Mesendoderm (in vitro differentiated cells): ENCODE measurements at regions not wholly inside any gene's neighbourhood (a gene's known extent, or its start where the extent isn't known, plus 50 kb on each side); places are given as distances from the start of the nearest gene placed in this dataset.
A peak's percentile ranks its signal among the peaks of the same experiment; 100 is the strongest.

Experiments used
- DNase-seq: peaks from one replicate; pipeline ENCODE4 v3.0.0; 2013
- H2AK5ac ChIP-seq: 2 replicates; pipeline ENCODE4 v1.6.1; 2013; ENCODE audit warnings: low read length, inconsistent platforms
- H2BK120ac ChIP-seq: 2 replicates; pipeline ENCODE4 v1.6.1; 2013; ENCODE audit warnings: low read depth, mild to moderate bottlenecking, low read length, moderate library complexity, mixed read lengths
- H2BK15ac ChIP-seq: replicated peaks from 2 replicates; pipeline ENCODE4 v1.6.1; 2013; ENCODE audit warnings: low read depth, mild to moderate bottlenecking, moderate library complexity
- H2BK5ac ChIP-seq: 2 replicates; pipeline ENCODE4 v1.6.1; 2013; ENCODE audit warnings: low read length, inconsistent platforms
- H3K18ac ChIP-seq: 2 replicates; pipeline ENCODE4 v1.6.1; 2013; ENCODE audit warnings: mild to moderate bottlenecking, low read length, mixed read lengths
- H3K23ac ChIP-seq: one replicate; pipeline ENCODE4 v1.6.1; 2013; ENCODE audit warnings: low read length
- H3K27ac ChIP-seq: 2 replicates; pipeline ENCODE4 v1.5.1; 2013; ENCODE audit warnings: low read depth, mild to moderate bottlenecking, inconsistent platforms, low read length, moderate library complexity
- H3K27me3 ChIP-seq: 2 replicates; pipeline ENCODE4 v1.6.1; 2013; ENCODE audit warnings: low read length, control low read depth, mild to moderate bottlenecking, inconsistent platforms; ENCODE audit not compliant: insufficient read depth, poor library complexity
- H3K36me3 ChIP-seq: 2 replicates; pipeline ENCODE4 v1.6.1; 2013; ENCODE audit warnings: low read length, inconsistent platforms; ENCODE audit not compliant: control insufficient read depth, insufficient read depth
- H3K4ac ChIP-seq: one replicate; pipeline ENCODE4 v1.6.1; 2013; ENCODE audit warnings: low read depth, mild to moderate bottlenecking, low read length, moderate library complexity
- H3K4me1 ChIP-seq: 2 replicates; pipeline ENCODE4 v1.6.1; 2013; ENCODE audit warnings: low read depth, low read length, inconsistent platforms; ENCODE audit not compliant: control insufficient read depth
- H3K4me2 ChIP-seq: 2 replicates; pipeline ENCODE4 v1.6.1; 2013; ENCODE audit warnings: low read length
- H3K4me3 ChIP-seq: 2 replicates; pipeline ENCODE4 v1.5.1; 2013; ENCODE audit warnings: mild to moderate bottlenecking, low read length
- H3K56ac ChIP-seq: one replicate; pipeline ENCODE4 v1.6.1; 2013; ENCODE audit warnings: low read length
- H3K79me1 ChIP-seq: 2 replicates; pipeline ENCODE4 v1.6.1; 2013; ENCODE audit warnings: low read length, inconsistent platforms
- H3K79me2 ChIP-seq: 2 replicates; pipeline ENCODE4 v1.6.1; 2013; ENCODE audit warnings: mild to moderate bottlenecking, low read length; ENCODE audit not compliant: control insufficient read depth, insufficient read depth
- H3K9ac ChIP-seq: 2 replicates; pipeline ENCODE4 v1.6.1; 2013; ENCODE audit warnings: low read length, inconsistent platforms
- H4K5ac ChIP-seq: one replicate; pipeline ENCODE4 v1.6.1; 2013; ENCODE audit warnings: low read length
- H4K8ac ChIP-seq: one replicate; pipeline ENCODE4 v1.6.1; 2013; ENCODE audit warnings: low read depth, mild to moderate bottlenecking, control low read depth, low read length, moderate library complexity
- WGBS: extraction: QIAGEN DNeasy Blood & Tissue Kit; methylation state at CpG from one replicate; pipeline ENCODE4 v1.1.7; 2013; ENCODE audit warnings: low lambda C conversion rate, missing lambda C conversion rate; ENCODE audit not compliant: insufficient coverage; ENCODE audit errors: extremely low coverage; 5-methylcytosine and 5-hydroxymethylcytosine counted together

- H2AK5ac ChIP-seq, result no peak overlapping the region
- H3K18ac ChIP-seq, result no peak overlapping the region
- DNase-seq, result no peak
- H3K56ac ChIP-seq, result no peak overlapping the region
- H2BK15ac ChIP-seq, result no peak overlapping the region
- WGBS, result no CpG with 5 or more reads among the region's 22 CpGs
- H3K27me3 ChIP-seq, result no peaks in the 10 kb centered on the region
- no peak overlapping the region for H2BK5ac ChIP-seq
- no peak overlapping the region for H3K4me3 ChIP-seq
- no peak overlapping the region for H2BK120ac ChIP-seq
- H3K9ac ChIP-seq, result no peak overlapping the region
- H4K8ac ChIP-seq, result no peak overlapping the region
- no peaks in the 10 kb centered on the region for H3K79me1 ChIP-seq
- no peaks in the 10 kb centered on the region for H3K79me2 ChIP-seq
- H3K4me2 ChIP-seq, result no peak overlapping the region
- H3K4me1 ChIP-seq, result no peaks in the 10 kb centered on the region
- H3K23ac ChIP-seq, result no peak overlapping the region
- no peak overlapping the region for H3K4ac ChIP-seq
- no peaks in the 10 kb centered on the region for H3K36me3 ChIP-seq
- no peak overlapping the region for H4K5ac ChIP-seq
- no peak overlapping the region for H3K27ac ChIP-seq
Measured at GRCh38 chr11:128341280-128342248, 245.8 kb downstream of the ETS1 start.

GRCh38 chr11:128339792-128340191 is 247.6 kb downstream of the ETS1 start:
- H3K4me2 ChIP-seq, result no peak overlapping the region
- no peaks in the 10 kb centered on the region for H3K27me3 ChIP-seq
- H3K27ac ChIP-seq, result no peak overlapping the region
- no peaks in the 10 kb centered on the region for H3K36me3 ChIP-seq
- H2AK5ac ChIP-seq, result no peak overlapping the region
- H2BK120ac ChIP-seq, result no peak overlapping the region
- no peaks in the 10 kb centered on the region for H3K79me1 ChIP-seq
- no peak overlapping the region for H3K18ac ChIP-seq
- no peak overlapping the region for H2BK5ac ChIP-seq
- no peaks in the 10 kb centered on the region for H3K4me1 ChIP-seq
- no peaks in the 10 kb centered on the region for H3K79me2 ChIP-seq
- H3K4ac ChIP-seq, result no peak overlapping the region
- no peak overlapping the region for H3K4me3 ChIP-seq
- no peak overlapping the region for H2BK15ac ChIP-seq
- no peak overlapping the region for H4K8ac ChIP-seq
- no peak overlapping the region for H3K23ac ChIP-seq
- H4K5ac ChIP-seq, result no peak overlapping the region
- no CpG with 5 or more reads among the region's 6 CpGs for WGBS
- no peak overlapping the region for H3K9ac ChIP-seq
- no peak overlapping the region for H3K56ac ChIP-seq
- no peak for DNase-seq

GRCh38 chr11:128338811-128339210 is 248.5 kb downstream of the ETS1 start:
- no peaks in the 10 kb centered on the region for H3K36me3 ChIP-seq
- no peak overlapping the region for H2BK5ac ChIP-seq
- WGBS, result no CpG with 5 or more reads among the region's 3 CpGs
- H3K9ac ChIP-seq, result no peak overlapping the region
- no peaks in the 10 kb centered on the region for H3K4me1 ChIP-seq
- no peak overlapping the region for H3K18ac ChIP-seq
- no peak overlapping the region for H2BK120ac ChIP-seq
- no peak overlapping the region for H3K4me2 ChIP-seq
- H3K4ac ChIP-seq, result no peak overlapping the region
- H4K5ac ChIP-seq, result no peak overlapping the region
- H2AK5ac ChIP-seq, result no peak overlapping the region
- H4K8ac ChIP-seq, result no peak overlapping the region
- no peak overlapping the region for H3K56ac ChIP-seq
- no peak overlapping the region for H2BK15ac ChIP-seq
- H3K23ac ChIP-seq, result no peak overlapping the region
- H3K27me3 ChIP-seq, result no peaks in the 10 kb centered on the region
- H3K79me2 ChIP-seq, result no peaks in the 10 kb centered on the region
- no peaks in the 10 kb centered on the region for H3K79me1 ChIP-seq
- no peak overlapping the region for H3K4me3 ChIP-seq
- H3K27ac ChIP-seq, result no peak overlapping the region
- no peak for DNase-seq

- H3K79me1 ChIP-seq, result no peaks in the 10 kb centered on the region
Measured at GRCh38 chr11:128336203-128336602, 251.2 kb downstream of the ETS1 start.

GRCh38 chr11:128335729-128336128 is 251.6 kb downstream of the ETS1 start:
- no peak overlapping the region for H2BK15ac ChIP-seq
- H3K4me2 ChIP-seq, result no peak overlapping the region
- H3K18ac ChIP-seq, result no peak overlapping the region
- H3K23ac ChIP-seq, result no peak overlapping the region
- no peak overlapping the region for H3K27ac ChIP-seq
- no peaks in the 10 kb centered on the region for H3K79me1 ChIP-seq
- no peak overlapping the region for H3K9ac ChIP-seq
- no peaks in the 10 kb centered on the region for H3K4me1 ChIP-seq
- H2AK5ac ChIP-seq, result no peak overlapping the region
- H2BK5ac ChIP-seq, result no peak overlapping the region
- no peak overlapping the region for H3K56ac ChIP-seq
- no peaks in the 10 kb centered on the region for H3K36me3 ChIP-seq
- no CpG with 5 or more reads among the region's 10 CpGs for WGBS
- no peak overlapping the region for H2BK120ac ChIP-seq
- H3K4ac ChIP-seq, result no peak overlapping the region
- no peak overlapping the region for H4K5ac ChIP-seq
- no peak for DNase-seq
- H3K4me3 ChIP-seq, result no peak overlapping the region
- no peaks in the 10 kb centered on the region for H3K27me3 ChIP-seq
- H3K79me2 ChIP-seq, result no peaks in the 10 kb centered on the region
- H4K8ac ChIP-seq, result no peak overlapping the region

More at GRCh38 chr11:128336203-128336602, 251.2 kb downstream of the ETS1 start:
- Histone ChIP-seq H3K4me2 (no peak overlapping the region), H3K27ac (no peak overlapping the region), H3K9ac (no peak overlapping the region), H3K18ac (no peak overlapping the region), H4K5ac (no peak overlapping the region), H2BK120ac (no peak overlapping the region), H2AK5ac (no peak overlapping the region), H3K4me1 (no peaks in the 10 kb centered on the region), H3K27me3 (no peaks in the 10 kb centered on the region), H2BK5ac (no peak overlapping the region), H3K56ac (no peak overlapping the region), H3K79me2 (no peaks in the 10 kb centered on the region), H3K36me3 (no peaks in the 10 kb centered on the region), H3K4me3 (no peak overlapping the region), H3K23ac (no peak overlapping the region), H4K8ac (no peak overlapping the region), H3K4ac (no peak overlapping the region), H2BK15ac (no peak overlapping the region)
- WGBS, result no CpG with 5 or more reads among the region's 6 CpGs
- DNase-seq, result peak; percentile 27
